GM19351 (cell line): ENCODE measurements at regions not wholly inside any gene's neighbourhood (a gene's known extent, or its start where the extent isn't known, plus 50 kb on each side); places are given as distances from the start of the nearest gene placed in this dataset.

Experiments
- ATAC-seq: cut with Tn5 transposase; IDR thresholded peaks from one replicate; pipeline ENCODE4 v1.9.1; 2021; ENCODE audit warnings: mild to moderate bottlenecking, moderate library complexity; ENCODE audit not compliant: unreplicated experiment

DNA sequence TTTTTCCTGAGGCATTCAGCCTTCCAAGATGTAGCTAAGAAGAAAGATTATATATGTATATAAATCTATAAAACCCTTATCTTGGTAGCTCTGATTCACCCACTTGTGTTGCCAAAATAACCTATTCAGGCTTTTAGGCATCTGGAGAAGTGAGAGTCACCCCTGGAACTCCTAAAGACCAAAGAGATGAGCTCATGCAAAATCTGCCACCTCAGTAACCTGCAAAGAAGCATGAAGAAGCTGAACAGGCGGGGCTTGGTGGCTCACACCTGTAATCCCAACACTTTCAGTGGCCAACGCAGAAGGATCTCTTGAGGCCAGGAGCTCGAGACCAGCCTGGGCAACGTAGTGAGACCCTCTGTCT, 393.7 kb downstream of the FOXO1 start:
- ATAC-seq = no peak

- no peak for ATAC-seq
Observed at GRCh38 chr13:40273253-40274025, 393.0 kb downstream of the FOXO1 start.

- ATAC-seq = no peak
Observed at GRCh38 chr13:40274103-40274502, 392.3 kb downstream of the FOXO1 start.

DNA sequence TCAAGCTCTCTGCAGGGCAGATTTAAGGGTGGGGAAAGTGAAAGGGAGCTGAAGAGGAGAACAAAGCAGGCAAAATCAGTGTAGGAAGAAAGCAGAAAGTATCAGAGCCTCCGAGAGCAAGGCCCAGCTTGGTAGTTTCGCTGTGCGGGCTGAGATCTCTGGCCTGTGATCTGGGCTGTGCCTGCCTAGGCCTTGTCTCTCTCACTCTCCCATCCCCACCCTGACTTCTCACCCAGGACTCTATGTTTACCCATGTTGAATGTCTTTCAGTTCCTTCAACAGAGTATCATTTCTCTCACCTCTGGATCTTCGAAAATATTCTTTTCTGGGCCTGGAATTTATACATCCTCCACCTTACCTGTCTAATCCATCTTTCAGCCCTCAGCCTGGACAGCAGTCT, 391.3 kb downstream of the FOXO1 start:
- no peak for ATAC-seq

DNA sequence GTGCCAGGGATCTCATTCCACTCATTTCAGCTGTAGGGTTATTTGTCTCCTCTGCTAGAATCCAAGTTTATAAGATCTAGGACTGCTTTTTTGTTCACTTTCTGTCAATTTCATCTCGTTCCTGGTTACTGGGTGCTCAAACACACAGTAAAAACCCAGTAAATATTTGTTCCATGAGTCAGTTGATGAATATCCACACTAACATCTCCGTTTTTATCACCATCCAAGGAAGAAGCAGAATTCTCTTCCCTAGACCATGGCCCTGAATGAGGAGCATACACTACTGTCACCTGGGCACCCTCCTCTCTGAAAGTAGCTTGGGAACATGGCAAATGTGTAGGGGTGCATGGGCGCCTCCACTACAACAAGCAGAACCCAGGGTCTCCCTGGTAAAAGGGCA, 390.8 kb downstream of the FOXO1 start:
- no peak for ATAC-seq

- ATAC-seq = no peak
Observed at GRCh38 chr13:40283666-40284065, 382.8 kb downstream of the FOXO1 start.

DNA sequence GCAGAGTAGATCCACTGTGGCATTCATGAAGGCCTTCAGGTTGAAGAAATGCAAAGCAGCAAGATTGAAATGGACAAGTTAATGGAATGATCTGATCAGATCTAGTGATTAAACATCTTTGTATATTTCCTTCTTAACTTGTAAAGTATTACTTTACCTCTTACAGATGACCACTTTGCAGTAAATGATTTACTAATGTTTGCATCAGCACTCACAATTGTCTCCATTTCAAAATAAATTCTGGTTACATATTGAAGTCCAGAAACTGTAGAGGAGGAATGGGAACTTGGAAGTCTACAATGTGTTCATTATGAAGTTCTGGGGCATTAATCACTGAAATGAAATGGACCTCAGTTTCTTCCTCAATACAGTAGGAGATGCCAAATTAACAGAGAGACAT, 380.8 kb downstream of the FOXO1 start:
- ATAC-seq = no peak

DNA sequence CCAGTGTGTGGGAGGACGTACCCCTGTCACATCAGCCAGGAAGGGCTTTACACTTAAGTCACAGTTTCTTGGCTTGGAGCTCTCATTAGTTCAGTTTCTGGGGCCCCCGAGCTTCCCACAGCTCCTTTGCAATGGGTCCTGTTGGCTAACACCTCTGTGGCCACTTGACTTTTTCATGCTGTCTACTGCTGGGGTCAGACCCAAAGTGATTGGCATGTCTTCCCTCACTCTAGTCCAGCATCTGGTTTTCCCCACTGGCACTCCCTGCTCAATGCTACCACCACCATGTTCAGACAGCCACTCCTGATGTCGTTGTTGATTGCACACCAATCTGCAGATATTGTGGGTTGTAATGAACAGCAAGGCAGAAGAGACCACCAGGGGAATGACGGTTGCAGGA, 379.0 kb downstream of the FOXO1 start:
- no peak for ATAC-seq

DNA sequence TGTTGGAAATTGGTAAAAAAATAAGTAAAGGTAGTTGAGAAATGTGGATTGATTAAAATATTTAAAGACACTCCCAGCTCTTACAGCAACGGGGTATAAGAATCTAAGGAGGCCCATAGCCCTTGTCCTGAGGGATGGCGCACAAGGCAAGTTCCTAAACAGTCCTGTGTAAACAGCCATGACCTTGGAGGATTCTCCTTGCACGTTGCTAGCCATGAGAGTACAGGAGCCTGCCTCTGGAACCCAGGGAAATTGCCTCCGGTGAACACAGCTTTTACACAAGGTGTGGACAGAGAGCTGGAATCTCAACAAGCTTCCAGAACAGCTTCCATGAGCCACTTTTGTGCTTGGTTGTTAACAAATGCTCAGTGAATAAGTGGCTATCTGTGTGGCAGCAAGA, 378.2 kb downstream of the FOXO1 start:
- ATAC-seq = no peak

DNA sequence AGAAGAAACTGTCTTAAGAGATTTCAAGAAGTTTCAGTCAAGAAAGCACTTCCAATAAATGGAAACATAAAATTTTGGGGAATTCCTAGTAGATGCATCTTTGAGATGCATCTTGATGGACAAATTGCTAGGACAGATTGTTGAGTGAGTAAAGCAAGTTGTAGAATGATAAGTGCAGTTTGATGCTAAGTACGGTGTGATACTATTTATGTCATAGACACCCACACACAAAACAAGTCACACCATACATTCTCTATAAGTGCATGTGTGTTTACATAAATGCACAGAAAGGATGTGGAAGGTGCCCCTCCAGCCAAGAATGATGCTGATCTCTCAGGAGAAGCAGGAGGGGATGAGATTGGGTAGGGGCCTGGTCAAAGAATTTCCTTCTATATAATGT, 375.7 kb downstream of the FOXO1 start:
- ATAC-seq = no peak

- no peak for ATAC-seq
Observed at GRCh38 chr13:40292108-40292507, 374.3 kb downstream of the FOXO1 start.

GRCh38 chr13:40292536-40292935, 373.9 kb downstream of the FOXO1 start:
- no peak for ATAC-seq

GRCh38 chr13:40302351-40302750, 364.1 kb downstream of the FOXO1 start:
- no peak for ATAC-seq

DNA sequence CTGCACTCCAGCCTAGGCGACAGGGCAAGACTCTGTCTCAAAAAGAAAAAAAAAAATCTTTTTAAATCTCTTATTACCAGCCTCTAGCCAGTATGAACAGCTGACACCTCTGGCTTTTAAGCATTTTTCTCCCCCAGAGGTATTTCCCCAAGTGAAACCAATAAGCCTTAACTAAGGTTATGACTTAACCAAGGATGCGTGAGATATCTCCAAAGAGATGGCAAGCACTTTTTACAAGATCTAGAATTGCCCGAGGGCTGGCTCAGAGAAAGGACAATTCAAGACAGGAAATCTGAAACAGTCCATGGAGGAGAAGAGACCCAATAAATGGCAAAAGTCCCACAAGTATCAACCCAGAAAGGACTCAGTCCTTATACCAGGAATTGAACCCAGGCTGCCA, 362.1 kb downstream of the FOXO1 start:
- ATAC-seq = no peak

- ATAC-seq = no peak
Observed at GRCh38 chr13:40306817-40307216, 359.6 kb downstream of the FOXO1 start.

DNA sequence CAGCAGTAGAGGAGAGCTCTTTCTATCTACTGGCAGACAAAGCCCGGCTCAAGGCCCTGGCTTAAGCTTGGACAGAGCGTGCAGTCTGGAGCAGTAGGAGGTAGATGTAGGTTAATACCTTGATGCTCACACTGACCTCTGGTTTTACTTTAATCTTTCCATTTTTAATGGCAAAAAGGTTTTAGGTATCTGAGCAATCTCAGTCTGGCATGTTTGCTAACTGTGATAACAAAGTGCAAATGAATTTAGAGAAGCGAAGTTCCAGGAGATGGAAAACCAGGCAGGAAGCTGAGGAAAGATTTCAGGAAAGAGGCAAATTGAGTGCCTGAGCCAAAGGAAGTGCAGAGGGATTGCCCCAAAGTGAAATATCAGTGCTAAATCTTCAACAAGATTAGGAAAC, 356.6 kb downstream of the FOXO1 start:
- ATAC-seq = no peak

GRCh38 chr13:40311356-40312101, 354.9 kb downstream of the FOXO1 start:
- ATAC-seq = no peak

DNA sequence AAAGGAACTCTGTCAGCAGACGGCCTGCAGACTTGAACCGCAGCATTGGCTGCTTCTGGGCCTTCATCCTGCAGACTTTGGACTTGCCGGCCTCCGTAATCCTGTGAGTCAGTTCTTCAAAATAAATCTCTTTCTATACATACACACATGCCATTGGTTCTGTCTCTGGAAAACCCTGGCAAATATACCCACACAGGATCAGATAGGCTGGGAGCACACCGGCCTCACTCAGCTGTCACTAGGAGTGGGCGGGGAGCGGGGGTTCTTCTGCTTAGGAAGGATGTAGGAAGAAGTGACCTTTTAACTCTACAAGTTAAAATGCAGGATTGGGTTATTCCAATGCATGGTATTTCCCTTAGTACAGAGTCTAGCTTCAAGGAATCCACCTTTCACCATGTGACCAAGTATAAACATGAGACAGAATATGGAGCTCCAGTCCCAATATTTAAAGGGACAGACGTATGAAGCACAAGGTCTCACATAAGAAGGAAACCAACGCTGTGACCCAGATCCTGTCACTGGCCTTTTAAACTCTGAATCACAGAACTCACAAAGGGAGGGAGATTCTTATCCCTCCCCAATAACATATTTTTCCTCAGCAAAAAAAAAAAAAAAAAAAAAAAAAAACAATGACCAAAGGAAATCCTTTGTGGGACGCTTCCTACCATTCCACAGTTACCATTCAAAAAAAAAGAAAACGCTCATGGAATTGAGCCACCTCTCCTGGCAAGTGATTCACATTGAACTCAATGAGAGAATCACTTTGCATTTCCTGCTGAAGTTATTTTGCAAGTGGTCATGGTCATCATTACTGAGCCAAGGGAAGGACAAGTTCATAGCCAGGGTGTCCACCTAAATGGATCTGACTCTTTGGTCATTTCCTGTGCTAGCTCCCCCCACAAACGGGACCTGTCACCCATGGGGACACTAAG, 352.9 kb downstream of the FOXO1 start:
- ATAC-seq = no peak

DNA sequence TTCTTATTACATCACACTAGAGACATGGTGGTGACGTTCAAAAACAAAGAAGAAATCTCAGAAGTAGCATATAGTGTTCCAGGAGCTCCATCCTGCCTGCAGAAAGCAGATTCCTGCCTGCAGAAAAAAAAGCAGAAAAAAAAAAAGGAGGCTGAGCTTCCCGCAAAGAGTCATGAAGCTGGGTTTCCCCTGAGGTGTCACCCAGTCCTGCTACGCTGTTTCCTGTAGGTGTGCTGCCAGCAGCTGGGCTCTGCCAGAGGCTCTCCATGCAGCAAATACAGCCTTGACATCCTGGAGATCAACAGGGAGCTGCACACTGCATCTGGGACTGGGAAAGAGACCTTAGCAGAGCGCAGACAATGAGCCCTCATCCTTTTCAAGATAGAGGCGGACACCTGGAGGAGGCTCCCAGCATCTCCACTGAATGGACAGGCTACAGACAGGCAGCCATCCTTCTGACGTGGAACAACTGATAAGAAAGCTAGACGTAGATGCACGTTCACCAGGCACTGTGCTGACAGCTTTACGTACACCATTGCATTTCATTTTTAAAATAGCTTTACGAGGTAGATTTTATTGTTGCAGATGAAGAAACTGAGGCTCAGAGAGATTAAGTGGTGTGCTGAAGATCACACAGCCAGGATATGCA, 350.9 kb downstream of the FOXO1 start:
- no peak for ATAC-seq

- no peak for ATAC-seq
Observed at GRCh38 chr13:40316301-40316700, 350.1 kb downstream of the FOXO1 start.

GRCh38 chr13:40317980-40318327, 348.5 kb downstream of the FOXO1 start:
- ATAC-seq = no peak
